ENCODE measurements at regions not wholly inside any gene's neighbourhood (a gene's known extent, or its start where the extent isn't known, plus 50 kb on each side); places are given as distances from the start of the nearest gene placed in this dataset.

GRCh38 chr17:77435272-77436057 lies 294.7 kb downstream of the SEC14L1 start:
- DNase-seq, result no peak

GRCh38 chr17:77436058-77436442 lies 295.3 kb downstream of the SEC14L1 start:
- no peak for DNase-seq

GRCh38 chr17:77436481-77436880 lies 295.7 kb downstream of the SEC14L1 start:
- no peak for DNase-seq

- DNase-seq, result peak; percentile 74
Observed at GRCh38 chr17:77437017-77437416, 296.2 kb downstream of the SEC14L1 start.

- DNase-seq, result no peak
Observed at GRCh38 chr17:77437747-77438146, 297.0 kb downstream of the SEC14L1 start.

GRCh38 chr17:77438241-77439188 lies 297.7 kb downstream of the SEC14L1 start:
- DNase-seq, result peak; percentile 61

- no peak for DNase-seq
Observed at GRCh38 chr17:77439189-77440018, 298.6 kb downstream of the SEC14L1 start.

- peak; percentile 34 for DNase-seq
Observed at GRCh38 chr17:77440560-77440981, 299.8 kb downstream of the SEC14L1 start.

- peak; percentile 63 for DNase-seq
Observed at GRCh38 chr17:77441130-77441920, 300.6 kb downstream of the SEC14L1 start.

- DNase-seq, result no peak
Observed at GRCh38 chr17:77441940-77442339, 301.2 kb downstream of the SEC14L1 start.

- no peak for DNase-seq
Observed at GRCh38 chr17:77442976-77443747, 302.4 kb downstream of the SEC14L1 start.

- no peak for DNase-seq
Observed at GRCh38 chr17:77443748-77444260, 303.0 kb downstream of the SEC14L1 start.

- DNase-seq, result no peak
Observed at GRCh38 chr17:77444628-77444983, 303.8 kb downstream of the SEC14L1 start.

GRCh38 chr17:77444984-77445759 lies 304.4 kb downstream of the SEC14L1 start:
- no peak for DNase-seq

GRCh38 chr17:77445760-77446532 lies 305.2 kb downstream of the SEC14L1 start:
- peak; percentile 79 for DNase-seq

- no peak for DNase-seq
Observed at GRCh38 chr17:77446940-77447634, 306.3 kb downstream of the SEC14L1 start.

- DNase-seq, result no peak
Observed at GRCh38 chr17:77449373-77449907, 308.7 kb downstream of the SEC14L1 start.
